ENCODE measurements at regions not wholly inside any gene's neighbourhood (a gene's known extent, or its start where the extent isn't known, plus 50 kb on each side); places are given as distances from the start of the nearest gene placed in this dataset.

- TF ChIP-seq, protein P1, sequence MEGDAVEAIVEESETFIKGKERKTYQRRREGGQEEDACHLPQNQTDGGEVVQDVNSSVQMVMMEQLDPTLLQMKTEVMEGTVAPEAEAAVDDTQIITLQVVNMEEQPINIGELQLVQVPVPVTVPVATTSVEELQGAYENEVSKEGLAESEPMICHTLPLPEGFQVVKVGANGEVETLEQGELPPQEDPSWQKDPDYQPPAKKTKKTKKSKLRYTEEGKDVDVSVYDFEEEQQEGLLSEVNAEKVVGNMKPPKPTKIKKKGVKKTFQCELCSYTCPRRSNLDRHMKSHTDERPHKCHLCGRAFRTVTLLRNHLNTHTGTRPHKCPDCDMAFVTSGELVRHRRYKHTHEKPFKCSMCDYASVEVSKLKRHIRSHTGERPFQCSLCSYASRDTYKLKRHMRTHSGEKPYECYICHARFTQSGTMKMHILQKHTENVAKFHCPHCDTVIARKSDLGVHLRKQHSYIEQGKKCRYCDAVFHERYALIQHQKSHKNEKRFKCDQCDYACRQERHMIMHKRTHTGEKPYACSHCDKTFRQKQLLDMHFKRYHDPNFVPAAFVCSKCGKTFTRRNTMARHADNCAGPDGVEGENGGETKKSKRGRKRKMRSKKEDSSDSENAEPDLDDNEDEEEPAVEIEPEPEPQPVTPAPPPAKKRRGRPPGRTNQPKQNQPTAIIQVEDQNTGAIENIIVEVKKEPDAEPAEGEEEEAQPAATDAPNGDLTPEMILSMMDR (IDR thresholded peaks at IDR 0.05; ENCODE audit: low read length), result no peak
- TF ChIP-seq EZH2phosphoT487 (IDR thresholded peaks at IDR 0.05; ENCODE audit: low read length) (no peak), EZH2 (optimal IDR thresholded peaks at IDR 0.05; ENCODE audit: low read depth, low read length) (no peak)
Observed at GRCh38 chr2:123717636-123718334, 307.3 kb upstream of the CNTNAP5 start.
